GM21526 (cell line): ENCODE measurements at regions not wholly inside any gene's neighbourhood (a gene's known extent, or its start where the extent isn't known, plus 50 kb on each side); places are given as distances from the start of the nearest gene placed in this dataset.
"Not testable (repeated sequence)": the region's sequence is repeated elsewhere in the genome, so short reads cannot be mapped to it uniquely, and the experiment has no call there.

Experiments
- ATAC-seq: cut with Tn5 transposase; IDR thresholded peaks from one replicate; pipeline ENCODE4 v1.9.1; 2021; ENCODE audit warnings: moderate library complexity; ENCODE audit not compliant: unreplicated experiment, low FRiP score

DNA sequence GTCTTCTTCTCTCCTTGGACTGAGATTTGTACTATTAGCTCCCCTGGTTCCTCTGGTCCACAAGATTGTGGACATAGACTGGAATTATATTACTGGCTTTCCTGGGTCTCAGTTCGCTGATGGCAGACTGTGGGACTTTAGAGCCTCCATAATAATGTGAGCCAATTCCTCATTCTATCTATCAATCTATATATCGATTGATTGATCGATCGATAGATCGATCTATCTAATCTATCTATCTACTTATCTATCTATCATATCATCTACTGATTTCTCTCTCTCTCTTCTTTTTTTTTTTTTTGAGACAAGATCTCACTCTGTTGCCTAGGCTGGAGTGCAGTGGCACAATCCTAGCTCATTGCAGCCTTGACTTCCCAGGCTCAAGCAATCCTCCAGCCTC is 51.5 kb upstream of the DDR1 start:
- ATAC-seq: no peak

DNA sequence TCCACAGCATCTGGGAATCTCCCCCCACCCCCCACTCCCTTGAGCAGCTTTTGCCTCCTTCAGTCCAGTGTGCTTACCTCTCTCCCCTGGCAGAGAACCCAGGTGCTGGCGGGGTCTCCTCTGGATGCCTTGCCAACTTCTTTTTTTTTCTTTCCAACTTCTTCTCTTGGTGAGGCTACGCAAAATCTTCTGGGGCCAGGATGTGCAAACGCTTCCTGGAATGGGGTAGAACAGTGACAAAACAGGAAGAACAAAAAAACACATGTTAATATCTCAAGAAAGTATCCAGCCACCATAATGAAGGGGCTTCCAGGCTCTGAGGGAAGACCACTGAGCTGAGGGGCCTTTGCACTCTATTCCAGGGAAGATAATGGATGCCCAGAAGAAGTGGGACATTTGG is 53.9 kb upstream of the DDR1 start:
- ATAC-seq: no peak

DNA sequence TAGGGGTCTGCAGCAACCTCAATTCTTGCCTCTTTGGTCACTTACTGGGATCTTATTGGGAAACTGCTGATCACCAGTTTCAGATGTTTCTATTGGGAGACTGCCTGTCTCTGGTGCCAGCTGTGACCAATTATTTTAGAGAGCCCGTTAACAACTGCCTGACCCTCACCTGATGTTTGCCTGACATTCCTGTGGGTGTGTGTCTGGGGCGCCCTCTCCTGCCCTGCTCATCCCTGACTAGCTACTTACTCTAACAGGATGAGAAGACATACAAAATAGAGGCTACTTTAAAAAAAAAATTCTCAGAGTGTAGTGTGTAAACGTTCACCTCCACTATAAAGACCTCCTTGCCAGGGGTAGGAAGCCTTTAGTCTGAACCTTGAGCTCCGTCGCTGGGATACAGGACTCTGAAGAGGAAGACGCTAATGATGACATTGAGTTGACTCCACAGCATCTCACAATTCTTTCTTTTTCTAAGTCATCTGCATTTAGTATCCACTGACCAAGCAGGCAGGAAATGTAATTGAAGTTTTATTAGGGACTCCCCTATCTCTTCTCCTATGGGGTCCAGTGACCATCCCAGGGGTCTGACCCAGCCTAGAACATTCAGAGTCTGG is 54.6 kb upstream of the DDR1 start:
- ATAC-seq: no peak

DNA sequence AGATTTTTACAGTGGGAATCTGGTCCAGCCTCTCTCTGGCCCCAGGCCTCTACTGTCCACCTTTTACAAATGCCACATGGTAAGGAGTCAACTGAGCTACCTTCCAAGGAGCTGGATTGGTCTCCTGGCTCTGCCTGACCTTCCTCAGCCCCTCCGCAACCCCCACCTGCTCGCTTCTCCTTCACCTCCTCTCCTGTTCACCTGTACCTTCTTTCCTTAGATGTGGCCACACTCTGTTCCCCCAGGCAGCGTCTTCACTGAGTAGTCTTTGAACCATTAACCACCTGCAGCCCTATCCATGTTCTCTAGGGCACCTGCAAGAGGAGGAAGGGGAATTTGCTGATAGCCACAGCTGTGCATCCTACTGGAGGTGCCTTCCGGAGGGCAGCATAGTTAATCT is 55.3 kb upstream of the DDR1 start:
- no peak for ATAC-seq

DNA sequence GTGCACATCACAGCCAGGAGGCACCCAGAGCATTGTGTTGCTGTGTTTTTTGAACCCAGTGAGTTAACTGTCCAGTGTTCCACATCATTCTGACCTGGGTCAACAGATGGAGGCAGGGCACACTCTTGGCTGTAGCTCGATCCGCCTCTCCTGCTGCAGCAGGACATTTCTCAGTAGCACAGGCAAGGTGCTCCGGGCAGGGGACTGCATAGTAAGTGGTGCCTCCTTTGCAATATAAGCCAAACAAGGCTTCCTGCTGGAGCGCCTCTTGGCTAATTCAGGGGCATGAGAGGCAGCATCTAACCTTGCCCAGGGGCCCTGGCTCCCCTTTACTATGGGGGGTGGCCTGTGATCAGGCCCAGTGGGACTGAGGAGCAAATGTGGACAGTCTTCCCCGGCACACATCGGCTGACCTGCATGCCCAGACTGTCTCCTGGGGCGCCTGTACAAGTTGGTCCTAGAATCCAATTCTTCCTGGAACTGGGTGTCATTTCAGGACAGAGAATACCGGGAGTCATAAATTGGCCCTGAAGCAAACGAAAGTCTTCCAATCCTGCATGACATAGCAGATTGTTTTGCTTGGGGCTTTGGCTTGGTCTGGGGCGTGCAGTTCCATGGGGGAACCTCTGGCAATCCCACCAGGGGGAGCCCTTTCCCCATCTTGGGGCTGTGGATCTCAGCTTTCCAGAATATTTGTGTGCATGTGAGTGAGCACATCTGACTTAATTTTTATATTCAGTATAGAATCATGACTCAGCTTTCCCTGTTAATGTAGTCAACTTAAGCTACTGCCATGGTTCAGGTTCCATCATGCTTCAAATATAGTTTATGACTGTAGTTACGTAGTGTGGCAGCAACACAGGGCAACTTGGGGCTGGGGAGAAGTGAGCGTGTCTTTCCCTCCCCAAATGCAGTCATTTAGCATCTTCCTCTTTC is 56.0 kb upstream of the DDR1 start:
- ATAC-seq: no peak

DNA sequence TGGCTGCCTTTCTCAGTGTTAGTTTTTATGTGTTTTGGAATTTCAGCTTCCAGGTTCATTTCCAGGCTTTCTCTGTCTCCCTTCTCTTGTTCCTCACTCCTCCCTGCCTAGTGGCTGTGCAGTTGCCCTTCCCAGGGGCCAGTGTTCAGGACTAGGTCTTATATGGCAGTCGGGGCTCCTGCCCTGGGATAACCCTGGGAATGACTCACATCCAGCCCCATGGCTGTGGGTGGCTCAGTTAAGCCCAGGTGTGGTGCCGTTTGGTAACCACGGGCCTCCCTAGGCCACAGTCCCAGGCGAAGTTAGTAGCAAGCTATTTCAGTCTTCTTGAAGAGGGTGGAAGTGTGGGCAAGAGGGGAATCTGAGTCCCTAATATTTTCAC is 57.4 kb upstream of the DDR1 start:
- ATAC-seq: no peak

DNA sequence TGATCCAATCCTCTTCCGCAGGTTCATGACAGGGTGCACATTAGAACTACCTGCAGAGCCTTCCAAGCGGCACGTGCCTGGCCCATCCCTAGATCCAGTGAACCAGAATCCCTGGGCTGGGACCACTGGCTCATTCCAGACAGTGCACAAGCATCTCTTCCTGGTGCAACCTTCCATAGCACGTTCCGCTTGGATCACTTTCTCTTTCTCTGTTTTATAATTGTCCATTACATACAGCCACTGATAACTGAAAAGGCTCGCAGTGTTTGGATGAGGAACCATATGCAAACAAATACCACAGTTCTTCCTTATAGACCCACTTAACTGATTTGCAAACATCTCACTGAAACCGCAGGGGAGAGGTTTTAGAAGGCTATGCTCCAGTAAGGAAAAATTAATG is 59.6 kb upstream of the DDR1 start:
- ATAC-seq: no peak

DNA sequence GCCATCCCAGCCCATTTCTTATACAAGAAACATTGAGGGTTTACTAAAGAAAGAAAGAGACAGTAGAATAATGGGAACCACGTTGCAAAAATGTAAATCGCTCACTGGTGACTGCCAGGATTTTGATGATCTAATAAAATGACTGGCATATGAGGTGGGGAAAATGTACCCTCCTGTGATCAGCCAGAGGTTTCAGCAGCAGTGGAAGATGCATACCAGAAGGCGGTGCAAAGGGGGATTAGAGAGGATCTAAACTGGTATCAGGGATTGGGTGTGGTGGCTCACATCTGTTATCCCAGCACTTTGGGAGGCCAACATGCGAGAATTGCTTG is 60.8 kb upstream of the DDR1 start:
- no peak for ATAC-seq

DNA sequence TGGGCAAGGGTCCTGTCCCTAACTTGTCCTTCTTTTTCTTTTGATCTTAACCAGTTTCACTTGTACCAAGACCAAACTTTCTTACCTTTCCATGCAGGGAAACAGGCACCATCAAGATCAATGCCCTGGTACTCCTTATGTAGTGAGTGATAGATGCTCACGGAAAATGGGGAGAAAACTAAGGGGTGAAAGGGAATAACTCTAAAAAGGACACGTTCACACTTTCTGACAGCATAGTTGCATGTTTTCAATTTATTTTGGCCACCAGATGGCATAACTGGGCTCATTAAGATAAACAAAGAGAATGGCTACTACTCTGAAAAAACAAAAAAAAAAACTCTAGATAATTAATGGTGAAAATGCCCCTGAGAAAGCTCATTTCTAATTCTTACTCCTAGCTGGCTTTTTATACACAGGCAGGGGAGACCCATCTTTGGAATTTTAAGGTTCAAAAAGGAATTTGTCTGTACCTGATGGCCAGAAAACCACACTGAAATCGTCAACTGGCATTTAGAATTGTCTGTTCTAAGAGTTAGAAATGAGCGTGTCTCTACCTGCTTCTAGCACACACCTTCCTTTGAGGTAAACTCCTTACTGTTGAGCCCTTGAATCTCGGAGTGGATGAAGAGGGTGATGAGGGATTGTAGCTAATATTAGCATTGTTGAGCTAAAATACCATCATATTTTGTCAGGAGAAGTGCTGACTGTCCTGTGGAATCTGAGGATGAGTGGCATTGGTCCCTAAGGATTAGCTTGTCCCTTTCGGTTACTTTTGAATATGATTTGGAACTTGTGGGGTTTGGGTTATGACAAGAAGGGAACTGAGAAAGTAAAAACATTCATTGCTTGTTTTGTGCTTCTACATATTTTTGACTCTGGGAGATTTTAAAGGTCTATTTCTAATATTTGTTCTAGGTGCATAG is 62.2 kb upstream of the DDR1 start:
- ATAC-seq: no peak

DNA sequence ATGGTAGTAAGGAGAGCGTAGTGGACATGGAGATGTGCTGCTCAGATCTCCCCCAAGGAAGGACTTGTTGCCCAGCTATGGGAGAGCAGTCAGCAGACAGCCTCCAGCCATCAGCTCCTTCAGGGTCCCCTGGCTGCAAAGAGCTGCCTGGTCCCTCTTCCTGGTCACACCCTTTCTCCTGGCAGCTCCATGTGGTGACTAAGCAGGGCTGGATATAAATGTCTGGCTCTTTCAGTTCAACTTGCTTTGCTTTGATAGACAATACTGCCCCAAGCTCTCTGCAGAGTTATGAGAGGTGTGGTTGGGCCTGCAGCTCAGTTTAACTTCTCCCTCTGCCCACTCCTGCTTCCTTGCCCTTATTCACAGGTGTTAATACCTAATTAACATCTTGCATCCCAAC is 64.1 kb upstream of the DDR1 start:
- no peak for ATAC-seq

DNA sequence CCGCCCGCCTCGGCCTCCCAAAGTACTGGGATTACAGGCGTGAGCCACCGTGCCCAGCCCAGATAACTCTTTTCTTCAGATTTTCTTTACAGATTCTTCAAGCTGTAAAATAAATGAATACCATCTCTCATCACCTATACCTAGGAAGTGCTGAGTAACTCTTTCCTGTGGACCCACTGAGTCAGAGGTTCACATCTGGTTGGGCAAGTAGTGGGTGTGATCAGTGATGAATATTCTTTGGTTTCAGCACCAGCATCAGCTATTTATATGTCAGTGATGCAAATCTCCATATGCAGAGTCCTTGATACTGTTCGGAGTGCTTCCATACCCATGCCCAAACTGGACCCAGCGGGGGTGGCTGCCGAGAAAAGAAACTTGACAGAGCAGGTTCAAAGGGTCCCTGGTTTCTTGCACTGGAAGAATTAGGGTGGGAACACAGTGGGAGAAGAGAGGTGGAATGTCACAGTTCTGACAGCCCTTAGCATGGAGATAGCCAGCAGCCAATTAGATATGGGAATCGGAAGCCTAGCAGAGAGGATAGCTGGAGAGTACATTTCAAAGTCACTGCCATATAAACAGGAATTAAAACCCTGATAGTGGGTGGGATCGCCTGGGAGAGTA is 64.9 kb upstream of the DDR1 start:
- no peak for ATAC-seq

DNA sequence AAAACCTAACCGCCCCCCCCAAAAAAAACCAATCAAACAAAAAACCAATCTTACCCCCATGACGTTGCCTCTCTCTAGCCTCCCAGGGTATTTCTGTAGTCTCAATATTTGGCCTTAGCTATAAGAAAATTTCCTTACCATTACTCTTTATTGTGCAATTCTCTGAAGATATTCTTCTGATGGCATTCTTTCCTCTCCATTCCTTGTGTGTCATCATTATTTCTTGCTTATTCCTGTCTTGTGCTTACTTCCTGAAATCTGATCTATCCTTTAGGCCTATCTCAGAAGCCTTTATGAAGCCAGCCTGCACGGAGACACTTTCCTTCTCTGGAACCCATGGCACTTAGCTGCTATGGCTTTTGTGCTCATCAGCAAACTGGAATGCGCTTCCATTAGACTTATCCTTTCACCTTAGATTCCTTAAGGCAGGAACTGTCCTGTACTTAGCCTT is 65.9 kb upstream of the DDR1 start:
- ATAC-seq: no peak

DNA sequence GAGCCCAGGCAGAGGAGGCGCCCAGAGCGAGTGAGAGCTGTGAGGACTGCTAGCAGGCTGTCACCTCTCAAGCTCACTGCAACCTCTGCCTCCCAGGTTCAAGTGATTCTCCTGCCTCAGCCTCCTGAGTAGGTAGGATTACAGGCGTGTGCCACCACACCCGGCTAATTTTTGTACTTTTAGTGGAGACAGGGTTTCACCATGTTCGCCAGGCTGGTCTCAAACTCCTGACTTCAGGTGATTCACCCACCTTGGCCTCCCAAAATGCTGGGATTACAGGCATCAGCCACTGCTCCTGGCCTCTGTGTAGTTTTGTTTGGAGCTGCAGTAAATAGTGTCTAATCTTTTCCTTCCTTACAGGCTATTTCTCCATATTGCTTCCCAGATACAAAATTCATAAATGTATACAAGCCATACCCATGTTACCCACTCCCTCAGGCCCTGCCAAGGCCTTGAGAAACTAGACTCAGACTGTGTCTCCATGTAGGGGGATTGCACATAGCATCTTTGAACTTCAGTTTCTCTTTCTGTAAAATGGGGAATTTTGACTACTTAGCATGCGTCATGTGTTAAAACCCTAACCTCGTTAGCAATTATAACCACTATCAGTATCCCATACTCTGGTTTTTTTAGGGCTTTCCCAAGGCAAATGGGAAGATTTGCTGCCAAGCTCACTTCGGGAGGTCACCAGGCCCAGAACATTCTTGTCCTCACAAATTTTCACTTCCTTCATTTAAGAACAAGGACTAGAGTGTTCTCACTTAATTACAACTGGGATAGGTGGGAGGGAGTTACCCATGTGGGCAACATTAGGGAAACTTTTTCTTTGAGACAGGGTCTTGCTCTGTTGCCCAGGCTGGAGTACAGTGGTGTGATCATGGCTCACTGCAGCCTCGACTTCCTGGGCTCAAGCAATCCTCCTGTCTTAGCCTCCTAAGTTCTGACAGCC is 67.3 kb upstream of the DDR1 start:
- no peak for ATAC-seq

DNA sequence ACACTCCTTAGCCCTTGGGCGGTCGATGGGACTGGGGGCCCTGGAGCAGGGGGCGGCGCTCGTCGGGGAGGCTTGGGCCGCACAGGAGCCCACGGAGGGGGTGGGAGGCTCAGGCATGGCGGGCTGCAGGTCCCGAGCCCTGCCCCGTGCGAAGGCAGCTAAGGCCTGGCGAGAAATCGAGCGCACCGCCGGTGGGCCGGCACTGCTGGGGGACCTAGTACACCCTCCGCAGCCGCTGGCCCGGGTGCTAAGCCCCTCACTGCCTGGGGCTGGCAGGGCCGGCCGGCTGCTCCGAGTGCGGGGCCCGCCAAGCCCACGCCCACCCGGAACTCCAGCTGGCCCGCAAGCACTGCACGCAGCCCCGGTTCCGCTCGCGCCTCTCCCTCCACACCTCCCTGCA is 68.0 kb upstream of the DDR1 start:
- not testable (repeated sequence) for ATAC-seq

DNA sequence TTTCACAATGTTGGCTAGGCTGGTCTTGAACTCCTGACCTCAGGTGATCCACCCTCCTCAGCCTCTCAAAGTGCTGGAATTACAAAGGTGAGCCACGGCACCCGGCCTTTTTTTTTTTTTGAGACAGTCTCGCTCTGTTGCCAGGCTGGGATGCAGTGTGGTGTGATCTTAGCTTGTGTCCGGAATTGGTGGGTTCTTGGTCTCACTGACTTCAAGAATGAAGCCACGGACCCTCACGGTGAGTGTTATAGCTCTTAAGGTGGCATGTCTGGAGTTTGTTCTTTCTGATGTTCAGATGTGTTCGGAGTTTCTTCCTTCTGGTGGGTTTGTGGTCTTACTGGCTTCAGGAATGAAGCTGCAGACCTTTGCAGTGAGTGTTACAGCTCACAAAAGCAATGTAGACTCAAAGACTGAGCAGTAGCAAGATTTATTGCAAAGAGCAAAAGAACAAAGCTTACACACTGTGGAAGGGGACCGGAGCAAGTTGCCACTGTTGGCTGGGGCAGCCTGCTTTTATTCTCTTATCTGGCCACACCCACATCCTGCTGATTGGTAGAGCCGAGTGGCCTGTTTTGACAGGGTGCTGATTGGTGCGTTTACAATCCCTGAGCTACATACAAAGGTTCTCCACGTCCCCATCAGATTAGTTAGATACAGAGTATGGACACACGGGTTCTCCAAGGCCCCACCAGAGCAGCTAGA is 69.1 kb upstream of the DDR1 start:
- ATAC-seq: not testable (repeated sequence)

DNA sequence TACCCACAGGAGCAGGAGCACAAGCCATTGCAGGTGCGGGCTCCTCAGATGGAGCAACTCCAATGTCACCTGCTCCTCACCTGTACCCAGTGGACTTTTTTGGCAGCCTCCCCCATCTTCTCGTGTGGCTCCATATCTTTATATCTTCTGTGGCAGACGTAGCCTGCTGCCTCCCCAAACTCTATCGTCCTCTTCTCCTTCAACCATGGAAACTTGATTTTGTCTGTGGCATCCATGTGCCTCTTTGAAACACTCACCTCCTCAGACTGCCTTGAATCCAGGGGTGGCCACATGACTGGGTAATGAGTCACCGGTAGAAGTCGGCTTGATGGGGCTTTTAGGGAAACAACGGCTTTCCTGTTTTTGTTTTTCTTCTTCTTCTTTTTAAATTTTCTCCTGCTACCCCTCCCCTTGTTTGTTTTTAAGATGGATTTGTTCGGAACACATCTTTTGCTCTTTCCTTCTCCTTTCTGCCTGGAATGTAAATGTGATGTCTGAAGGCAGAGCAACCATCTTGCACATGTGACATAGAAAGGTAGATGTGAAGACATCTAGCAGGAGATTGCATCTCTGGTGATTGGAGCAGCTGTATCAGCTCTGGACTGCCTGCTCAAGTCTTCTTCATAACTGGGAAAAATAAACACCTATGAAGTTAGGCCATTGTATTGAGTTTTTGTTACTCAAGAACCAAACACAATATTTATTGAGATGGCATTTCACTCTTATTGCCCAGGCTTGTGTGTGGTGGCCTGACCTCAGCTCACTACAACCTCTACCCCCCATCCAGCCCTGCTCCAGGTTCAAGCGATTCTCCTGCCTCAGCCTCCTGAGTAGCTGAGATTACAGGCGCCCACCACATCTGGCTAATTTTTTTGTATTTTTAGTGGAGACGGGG is 69.9 kb upstream of the DDR1 start:
- ATAC-seq: no peak

DNA sequence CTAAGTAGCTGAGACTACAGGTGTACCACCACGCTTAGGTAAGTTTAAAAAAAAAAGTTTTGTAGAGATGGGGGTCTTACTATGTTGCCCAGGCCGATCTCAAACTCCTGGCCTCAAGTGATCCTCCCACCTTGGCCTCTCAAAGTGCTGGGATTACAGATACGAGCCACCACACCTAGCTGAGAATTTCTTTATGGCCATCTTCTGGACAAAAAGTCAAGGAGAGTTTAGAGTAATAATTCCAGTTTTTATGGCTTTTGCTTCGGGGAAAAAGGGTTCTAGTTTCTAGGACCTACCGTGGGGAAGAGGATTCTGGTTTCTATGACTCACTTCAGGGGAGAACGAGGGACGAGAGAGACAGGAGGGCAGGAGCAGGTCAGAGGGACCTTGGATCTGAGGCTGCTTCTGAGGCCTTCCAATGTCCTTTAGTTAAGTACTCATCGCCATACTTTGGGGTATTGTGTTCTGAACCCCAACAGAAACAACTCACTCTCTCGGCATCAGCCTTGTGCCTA is 69.3 kb upstream of the IER3 start:
- ATAC-seq: no peak

DNA sequence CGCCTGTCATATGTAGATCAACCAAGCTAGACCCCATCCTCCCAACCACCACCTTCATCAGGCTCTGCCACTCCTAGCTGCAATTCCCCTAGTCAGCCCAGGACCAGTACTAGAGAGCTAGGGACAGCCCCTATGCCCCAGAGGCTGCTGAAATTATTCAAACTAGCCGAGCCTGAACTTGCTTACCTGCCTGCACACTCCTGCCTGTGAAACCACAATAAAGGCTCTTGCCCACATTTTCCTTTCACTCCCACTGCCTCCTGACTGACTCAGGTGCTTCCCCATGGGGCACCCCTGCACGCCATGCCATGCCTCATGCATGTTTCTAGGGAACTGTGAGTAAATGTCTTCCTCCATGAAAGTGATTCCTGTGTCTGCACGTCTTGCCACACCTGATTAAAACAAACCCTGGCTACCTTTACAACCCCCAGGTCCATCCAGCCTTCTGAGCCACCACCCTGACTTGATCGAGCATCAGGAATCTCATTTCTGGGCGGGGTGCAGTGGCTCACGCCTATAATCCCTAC is 66.5 kb upstream of the IER3 start:
- peak; percentile 66 for ATAC-seq
